K562 (cell line): ENCODE measurements at regions not wholly inside any gene's neighbourhood (a gene's known extent, or its start where the extent isn't known, plus 50 kb on each side); places are given as distances from the start of the nearest gene placed in this dataset.

Experiments used
- CBFA2T3 ChIP-seq: fragments of 450-650 bp; IDR thresholded peaks from 2 replicates; pipeline ENCODE4 v1.6.1; 2017
- FOXJ3 ChIP-seq: sonication (generic); formaldehyde crosslinking; IDR thresholded peaks from 2 replicates; pipeline ENCODE4 v1.4.0; 2020; ENCODE audit warnings: mild to moderate bottlenecking, missing genetic modification reagents
- HCFC1 ChIP-seq: IDR thresholded peaks from 2 replicates; pipeline ENCODE4 v1.6.1; 2012; ENCODE audit warnings: low read depth, low read length, improper control_type of control experiment
- HDAC3 ChIP-seq: fragments of 450-650 bp; IDR thresholded peaks from 2 replicates; pipeline ENCODE4 v1.6.1; 2018; ENCODE audit warnings: borderline replicate concordance, mild to moderate bottlenecking, moderate library complexity; ENCODE audit not compliant: partially characterized antibody
- KLF6 ChIP-seq: fragments of 250-450 bp; sonication (Bioruptor Pico); IDR thresholded peaks from 2 replicates; pipeline ENCODE4 v1.4.0; 2020; ENCODE audit warnings: mild to moderate bottlenecking, moderate library complexity, borderline replicate concordance
- MYBL2 ChIP-seq, 2 experiments: fragments of 450-650 bp in 1 of 2; sonication (generic) in 1 of 2; formaldehyde crosslinking in 1 of 2; IDR thresholded peaks; 2 replicates each; pipeline versions ENCODE4 v1.6.1 to v1.8.1; 2017 to 2022; ENCODE audit warnings: borderline replicate concordance in 1 of 2, inconsistent platforms in 1 of 2, low read depth in 1 of 2, mild to moderate bottlenecking in 1 of 2, missing genetic modification reagents in 1 of 2, moderate library complexity in 1 of 2
- NFE2 ChIP-seq: IDR thresholded peaks from 2 replicates; pipeline ENCODE4 v1.6.1; 2014; ENCODE audit warnings: antibody characterized with exemption, low read depth
- POU5F1 ChIP-seq: fragments of 150-350 bp; IDR thresholded peaks from 2 replicates; pipeline ENCODE4 v1.6.1; 2014; ENCODE audit warnings: borderline replicate concordance, low read length, low read depth, mild to moderate bottlenecking; ENCODE audit not compliant: partially characterized antibody
- PPARD ChIP-seq: fragments of 250-450 bp; sonication (Bioruptor Pico); IDR thresholded peaks from 2 replicates; pipeline ENCODE4 v1.8.0; 2022; ENCODE audit warnings: inconsistent platforms, mild to moderate bottlenecking, moderate library complexity
- RB1 ChIP-seq: fragments of 450-650 bp; IDR thresholded peaks from 2 replicates; pipeline ENCODE4 v1.6.1; 2017; ENCODE audit warnings: low read depth, mild to moderate bottlenecking
- RBM25 ChIP-seq: fragments of 200-400 bp; formaldehyde crosslinking; IDR thresholded peaks from 2 replicates; pipeline ENCODE4 v1.6.1; 2018; ENCODE audit warnings: low read length, low read depth, moderate library complexity; ENCODE audit not compliant: severe bottlenecking
- RCOR1 ChIP-seq, 2 experiments: IDR thresholded peaks; 2 replicates each; pipeline ENCODE4 v1.6.1; 2012; ENCODE audit warnings: low read depth in 2 of 2, low read length in 2 of 2, borderline replicate concordance in 1 of 2, improper control_type of control experiment in 1 of 2
- RUNX1 ChIP-seq: sonication (generic); IDR thresholded peaks from 2 replicates; pipeline ENCODE4 v1.6.1; 2016; ENCODE audit warnings: antibody characterized with exemption, low read depth
- ZBTB17 ChIP-seq: fragments of 450-650 bp; formaldehyde crosslinking; IDR thresholded peaks from 2 replicates; pipeline ENCODE4 v1.4.0; 2020; ENCODE audit warnings: mild to moderate bottlenecking
- ZFP36 ChIP-seq: fragments of 150-350 bp; IDR thresholded peaks from 2 replicates; pipeline ENCODE4 v1.6.1; 2018; ENCODE audit warnings: low read length, low read depth; ENCODE audit not compliant: partially characterized antibody
- ZNF316 ChIP-seq: fragments of 450-650 bp; IDR thresholded peaks from 2 replicates; pipeline ENCODE4 v1.6.1; 2016
- ZNF696 ChIP-seq: fragments of 250-450 bp; sonication (Bioruptor Pico); conservative IDR thresholded peaks from 2 replicates; pipeline ENCODE4 v1.4.0; 2020; ENCODE audit warnings: mild to moderate bottlenecking, moderate library complexity
- ZNF77 ChIP-seq: fragments of 250-450 bp; sonication (Bioruptor Pico); IDR thresholded peaks from 2 replicates; pipeline ENCODE4 v1.5.0; 2020
- ZNF785 ChIP-seq: fragments of 250-450 bp; sonication (Bioruptor Pico); IDR thresholded peaks from 2 replicates; pipeline ENCODE4 v1.4.0; 2020; ENCODE audit warnings: mild to moderate bottlenecking
- TF ChIP-seq, protein P1 (sequence below): fragments of 250-450 bp; sonication (Bioruptor Pico); IDR thresholded peaks from 2 replicates; pipeline ENCODE4 v1.5.0; 2020; ENCODE audit warnings: mild to moderate bottlenecking
- TF ChIP-seq, protein P2 (sequence below): fragments of 250-450 bp; sonication (Bioruptor Pico); IDR thresholded peaks from 2 replicates; pipeline ENCODE4 v1.4.0; 2020; ENCODE audit warnings: mild to moderate bottlenecking
- TF ChIP-seq, protein P3 (sequence below): fragments of 200-800 bp; sonication (Bioruptor generic); IDR thresholded peaks from 2 replicates; pipeline ENCODE4 v1.6.1; 2017; ENCODE audit warnings: missing genetic modification characterization, missing compliant biosample characterization
- TF ChIP-seq, protein P4 (sequence below): fragments of 450-650 bp; conservative IDR thresholded peaks from 2 replicates; pipeline ENCODE4 v1.6.1; 2016; ENCODE audit warnings: missing genetic modification characterization, low read depth, mild to moderate bottlenecking, missing compliant biosample characterization, moderate library complexity
- TF ChIP-seq, protein P5 (sequence below): fragments of 250-450 bp; sonication (Bioruptor Pico); IDR thresholded peaks from 2 replicates; pipeline ENCODE4 v1.9.0; 2021; ENCODE audit warnings: mild to moderate bottlenecking

DNA sequence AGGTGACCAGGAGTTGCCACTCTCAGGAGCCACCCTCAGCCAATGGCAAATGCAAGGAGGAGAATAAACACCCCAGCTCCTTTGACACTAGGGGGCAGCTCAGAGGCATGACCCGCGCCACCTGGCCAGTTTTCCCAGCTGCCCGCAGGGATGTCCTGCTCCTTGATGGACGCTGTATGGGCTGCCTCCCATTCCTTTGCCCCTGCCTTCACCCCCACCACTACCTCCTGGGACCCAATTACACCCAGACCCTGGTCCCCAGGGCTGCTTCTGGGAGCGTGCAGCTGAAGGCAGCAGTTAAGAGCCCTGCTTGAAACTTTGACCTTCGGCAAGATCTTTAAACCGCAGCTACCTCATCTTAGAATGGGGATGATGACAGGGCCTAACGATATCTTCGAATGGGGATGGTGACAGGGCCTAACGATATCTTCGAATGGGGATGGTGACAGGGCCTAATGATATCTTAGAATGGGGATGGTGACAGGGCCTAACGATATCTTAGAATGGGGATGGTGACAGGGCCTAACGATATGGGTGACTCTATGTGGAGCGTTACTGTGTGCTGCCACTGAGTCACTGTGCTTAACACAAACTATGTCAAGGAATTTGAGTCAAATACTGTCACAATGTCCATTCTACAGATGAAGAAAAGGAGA lies 163.0 kb upstream of the KAZN start (continued):
- TF ChIP-seq, protein P1, sequence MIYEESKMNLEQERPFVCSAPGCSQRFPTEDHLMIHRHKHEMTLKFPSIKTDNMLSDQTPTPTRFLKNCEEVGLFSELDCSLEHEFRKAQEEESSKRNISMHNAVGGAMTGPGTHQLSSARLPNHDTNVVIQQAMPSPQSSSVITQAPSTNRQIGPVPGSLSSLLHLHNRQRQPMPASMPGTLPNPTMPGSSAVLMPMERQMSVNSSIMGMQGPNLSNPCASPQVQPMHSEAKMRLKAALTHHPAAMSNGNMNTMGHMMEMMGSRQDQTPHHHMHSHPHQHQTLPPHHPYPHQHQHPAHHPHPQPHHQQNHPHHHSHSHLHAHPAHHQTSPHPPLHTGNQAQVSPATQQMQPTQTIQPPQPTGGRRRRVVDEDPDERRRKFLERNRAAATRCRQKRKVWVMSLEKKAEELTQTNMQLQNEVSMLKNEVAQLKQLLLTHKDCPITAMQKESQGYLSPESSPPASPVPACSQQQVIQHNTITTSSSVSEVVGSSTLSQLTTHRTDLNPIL: peak; percentile 39; the same call in 1 of the 2 replicates
- peak in 1 of 2 experiments; percentile 90; a peak in 3 of 4 replicates for TF ChIP-seq RCOR1 (IDR thresholded peaks at IDR 0.05; ENCODE audit: borderline replicate concordance in 1 of 2, low read depth in 2 of 2, low read length in 2 of 2)
- peak; percentile 59; the same call in 1 of the 2 replicates for TF ChIP-seq RB1
- no peak for TF ChIP-seq FOXJ3 (CRISPR knock-in tag)
- TF ChIP-seq POU5F1: no peak
- peak; percentile 95 for TF ChIP-seq CBFA2T3
- TF ChIP-seq, protein P2, sequence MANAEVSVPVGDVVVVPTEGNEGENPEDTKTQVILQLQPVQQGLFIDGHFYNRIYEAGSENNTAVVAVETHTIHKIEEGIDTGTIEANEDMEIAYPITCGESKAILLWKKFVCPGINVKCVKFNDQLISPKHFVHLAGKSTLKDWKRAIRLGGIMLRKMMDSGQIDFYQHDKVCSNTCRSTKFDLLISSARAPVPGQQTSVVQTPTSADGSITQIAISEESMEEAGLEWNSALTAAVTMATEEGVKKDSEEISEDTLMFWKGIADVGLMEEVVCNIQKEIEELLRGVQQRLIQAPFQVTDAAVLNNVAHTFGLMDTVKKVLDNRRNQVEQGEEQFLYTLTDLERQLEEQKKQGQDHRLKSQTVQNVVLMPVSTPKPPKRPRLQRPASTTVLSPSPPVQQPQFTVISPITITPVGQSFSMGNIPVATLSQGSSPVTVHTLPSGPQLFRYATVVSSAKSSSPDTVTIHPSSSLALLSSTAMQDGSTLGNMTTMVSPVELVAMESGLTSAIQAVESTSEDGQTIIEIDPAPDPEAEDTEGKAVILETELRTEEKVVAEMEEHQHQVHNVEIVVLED (CRISPR knock-in tag): no peak
- peak; percentile 86 for TF ChIP-seq ZBTB17 (CRISPR knock-in tag)
- no peak for TF ChIP-seq ZNF77 (CRISPR knock-in tag)
- TF ChIP-seq, protein P3, sequence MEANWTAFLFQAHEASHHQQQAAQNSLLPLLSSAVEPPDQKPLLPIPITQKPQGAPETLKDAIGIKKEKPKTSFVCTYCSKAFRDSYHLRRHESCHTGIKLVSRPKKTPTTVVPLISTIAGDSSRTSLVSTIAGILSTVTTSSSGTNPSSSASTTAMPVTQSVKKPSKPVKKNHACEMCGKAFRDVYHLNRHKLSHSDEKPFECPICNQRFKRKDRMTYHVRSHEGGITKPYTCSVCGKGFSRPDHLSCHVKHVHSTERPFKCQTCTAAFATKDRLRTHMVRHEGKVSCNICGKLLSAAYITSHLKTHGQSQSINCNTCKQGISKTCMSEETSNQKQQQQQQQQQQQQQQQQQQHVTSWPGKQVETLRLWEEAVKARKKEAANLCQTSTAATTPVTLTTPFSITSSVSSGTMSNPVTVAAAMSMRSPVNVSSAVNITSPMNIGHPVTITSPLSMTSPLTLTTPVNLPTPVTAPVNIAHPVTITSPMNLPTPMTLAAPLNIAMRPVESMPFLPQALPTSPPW (CRISPR knock-in tag): peak; percentile 66
- TF ChIP-seq ZNF785 (CRISPR knock-in tag): no peak
- peak; percentile 49 for TF ChIP-seq RBM25
- no peak for TF ChIP-seq ZNF696 (CRISPR knock-in tag)
- no peak for TF ChIP-seq PPARD (CRISPR knock-in tag)
- peak; percentile 28; the same call in 1 of the 2 replicates for TF ChIP-seq ZNF316
- no peak for TF ChIP-seq MYBL2 (IDR thresholded peaks at IDR 0.05; ENCODE audit: low read depth)
- no peak for TF ChIP-seq MYBL2 (CRISPR knock-in tag; IDR thresholded peaks at IDR 0.05; ENCODE audit: borderline replicate concordance)
- TF ChIP-seq, protein P4, sequence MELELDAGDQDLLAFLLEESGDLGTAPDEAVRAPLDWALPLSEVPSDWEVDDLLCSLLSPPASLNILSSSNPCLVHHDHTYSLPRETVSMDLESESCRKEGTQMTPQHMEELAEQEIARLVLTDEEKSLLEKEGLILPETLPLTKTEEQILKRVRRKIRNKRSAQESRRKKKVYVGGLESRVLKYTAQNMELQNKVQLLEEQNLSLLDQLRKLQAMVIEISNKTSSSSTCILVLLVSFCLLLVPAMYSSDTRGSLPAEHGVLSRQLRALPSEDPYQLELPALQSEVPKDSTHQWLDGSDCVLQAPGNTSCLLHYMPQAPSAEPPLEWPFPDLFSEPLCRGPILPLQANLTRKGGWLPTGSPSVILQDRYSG: no peak
- TF ChIP-seq NFE2: peak; percentile 79; the same call in 1 of the 2 replicates
- no peak for TF ChIP-seq HDAC3
- TF ChIP-seq ZFP36: no peak
- peak; percentile 72 for TF ChIP-seq RUNX1
- TF ChIP-seq HCFC1: no peak
- peak; percentile 54; the same call in 1 of the 2 replicates for TF ChIP-seq KLF6 (CRISPR knock-in tag)
- TF ChIP-seq, protein P5, sequence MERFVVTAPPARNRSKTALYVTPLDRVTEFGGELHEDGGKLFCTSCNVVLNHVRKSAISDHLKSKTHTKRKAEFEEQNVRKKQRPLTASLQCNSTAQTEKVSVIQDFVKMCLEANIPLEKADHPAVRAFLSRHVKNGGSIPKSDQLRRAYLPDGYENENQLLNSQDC (CRISPR knock-in tag): no peak
